Activated CD4-positive, alpha-beta memory T cell treated with anti-CD3 and anti-CD28 coated beads, Interleukin-2, amount 10 ng/mL, durations not matched to agents 7 days and 5 days (primary cell): ENCODE measurements at regions not wholly inside any gene's neighbourhood (a gene's known extent, or its start where the extent isn't known, plus 50 kb on each side); places are given as distances from the start of the nearest gene placed in this dataset.
"Not testable (repeated sequence)": the region's sequence is repeated elsewhere in the genome, so short reads cannot be mapped to it uniquely, and the experiment has no call there.

ENCODE experiments used
- CTCF ChIA-PET: fragments of 350-600 bp; sonication (Branson Sonifier 250); formaldehyde crosslinking; loops from one replicate; lab custom pipeline; 2021; ENCODE audit warnings: antibody characterized with exemption, inconsistent platforms; lab: Charles Lee
- POLR2A ChIA-PET: fragments of 350-600 bp; sonication (Branson Sonifier 250); formaldehyde crosslinking; loops from one replicate; lab custom pipeline; 2021; ENCODE audit warnings: antibody characterized with exemption; lab: Charles Lee
- DNase-seq: peaks from one replicate; pipeline ENCODE4 v3.0.0-alpha.2; 2020
- H3K27ac Mint-ChIP-seq: one replicate; pipeline ENCODE4 v1.8.0; 2021; ENCODE audit warnings: mild to moderate bottlenecking, mixed read lengths
- H3K27me3 Mint-ChIP-seq: one replicate; pipeline ENCODE4 v1.8.0; 2021; ENCODE audit warnings: mixed read lengths
- H3K36me3 Mint-ChIP-seq: one replicate; pipeline ENCODE4 v1.8.0; 2021; ENCODE audit warnings: low read depth, mixed read lengths
- H3K4me1 Mint-ChIP-seq: one replicate; pipeline ENCODE4 v1.8.0; 2021; ENCODE audit warnings: mixed read lengths
- H3K4me3 Mint-ChIP-seq: one replicate; pipeline ENCODE4 v1.8.0; 2021; ENCODE audit warnings: mild to moderate bottlenecking, mixed read lengths
- H3K9me3 Mint-ChIP-seq: one replicate; pipeline ENCODE4 v1.8.0; 2021; ENCODE audit warnings: mixed read lengths

DNA sequence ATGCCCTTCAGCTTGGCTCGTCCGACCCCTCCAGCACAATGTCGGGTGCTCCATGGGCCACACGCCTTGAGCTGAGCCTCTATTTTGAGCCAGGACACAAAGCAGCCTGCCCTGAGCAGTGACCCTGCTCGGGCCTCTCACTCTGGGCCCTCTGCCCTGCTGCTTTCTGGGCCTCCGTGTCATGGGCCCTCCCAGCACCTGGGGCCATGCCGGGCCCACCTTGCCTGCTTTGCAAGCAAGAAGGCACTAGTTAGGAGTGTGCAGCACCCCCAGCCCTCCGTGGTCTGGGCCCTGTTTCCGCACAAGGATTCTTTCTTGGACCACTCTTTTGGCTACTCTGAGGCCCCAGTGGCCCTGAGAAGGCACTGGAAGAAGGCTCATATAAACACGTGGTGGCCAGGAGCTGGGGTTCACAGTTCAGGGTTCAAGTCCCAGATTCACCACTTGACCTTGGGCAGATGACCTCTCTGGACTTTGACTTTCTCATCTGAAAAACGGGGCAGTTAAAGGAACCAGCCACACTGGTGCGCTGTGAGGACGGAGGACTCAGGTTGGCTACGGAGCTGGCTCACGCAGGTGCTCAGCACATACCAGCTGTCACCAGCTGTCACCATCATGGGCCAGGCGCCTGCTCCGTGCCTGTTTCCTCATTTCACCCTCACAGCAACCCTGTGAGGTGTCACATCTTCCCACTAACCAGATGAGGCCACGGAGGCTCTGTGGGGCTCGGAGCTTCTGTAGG, 166.0 kb upstream of the GSE1 start:
- no peak overlapping the region for H3K4me3 Mint-ChIP-seq
- CTCF ChIA-PET = interaction anchor here (0.7 to 1.5 kb wide), 3 partner anchors 19 to 169 kb away, joined by 3 to 6 read pairs (median 4); no protein-coding TSS in a partner anchor
- no peak for DNase-seq
- H3K9me3 Mint-ChIP-seq = no peaks in the 10 kb centered on the region
- H3K27ac Mint-ChIP-seq = no peak overlapping the region
- POLR2A ChIA-PET = interaction anchor here (1.4 kb wide), 1 partner anchor 10 kb away, joined by 4 read pairs; no protein-coding TSS in a partner anchor
- peaks cover 6% of the 10 kb centered on the region for H3K4me1 Mint-ChIP-seq
- no peaks in the 10 kb centered on the region for H3K36me3 Mint-ChIP-seq
- H3K27me3 Mint-ChIP-seq = no peaks in the 10 kb centered on the region

DNA sequence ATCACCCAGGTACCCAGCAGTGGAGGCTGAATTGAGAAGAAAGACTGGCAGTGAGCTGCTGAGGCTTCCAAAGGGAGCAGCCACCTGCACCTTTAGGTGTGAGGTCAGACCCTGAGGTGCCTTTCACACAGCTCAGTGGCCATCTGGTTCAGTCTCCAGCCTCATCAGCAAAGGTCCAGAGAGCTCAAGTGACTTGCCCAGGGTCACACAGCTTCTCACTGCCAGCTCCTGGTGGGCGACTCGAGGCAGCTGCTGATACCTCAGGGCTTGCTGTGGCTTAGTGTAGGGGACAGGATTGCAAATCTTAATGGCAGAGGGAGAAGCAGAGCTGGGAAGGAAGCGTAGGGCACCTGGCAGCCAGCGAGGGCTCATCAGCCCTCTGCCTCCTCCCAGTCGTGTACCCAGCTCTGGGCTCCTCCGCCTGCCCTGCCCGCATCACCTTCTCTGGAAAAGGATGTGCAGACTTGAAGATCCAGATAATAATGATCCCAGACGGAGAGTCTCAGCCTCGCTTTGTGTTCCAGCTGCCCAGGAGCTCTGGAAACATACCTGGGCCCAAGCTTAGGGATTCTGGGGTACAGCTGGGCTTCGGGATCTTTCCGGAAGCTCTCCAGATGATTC, 165.3 kb upstream of the GSE1 start:
- Mint-ChIP-seq H3K9me3 (no peaks in the 10 kb centered on the region), H3K4me3 (no peak overlapping the region), H3K27me3 (no peaks in the 10 kb centered on the region), H3K36me3 (no peaks in the 10 kb centered on the region), H3K4me1 (peaks cover 6% of the 10 kb centered on the region), H3K27ac (no peak overlapping the region)
- ChIA-PET POLR2A (interaction anchor here (1.4 kb wide), 1 partner anchor 9 kb away, joined by 4 read pairs; no protein-coding TSS in a partner anchor), CTCF (interaction anchor here (1.1 to 1.5 kb wide), 3 partner anchors 19 to 168 kb away, joined by 3 to 6 read pairs (median 4); no protein-coding TSS in a partner anchor)
- DNase-seq = no peak

DNA sequence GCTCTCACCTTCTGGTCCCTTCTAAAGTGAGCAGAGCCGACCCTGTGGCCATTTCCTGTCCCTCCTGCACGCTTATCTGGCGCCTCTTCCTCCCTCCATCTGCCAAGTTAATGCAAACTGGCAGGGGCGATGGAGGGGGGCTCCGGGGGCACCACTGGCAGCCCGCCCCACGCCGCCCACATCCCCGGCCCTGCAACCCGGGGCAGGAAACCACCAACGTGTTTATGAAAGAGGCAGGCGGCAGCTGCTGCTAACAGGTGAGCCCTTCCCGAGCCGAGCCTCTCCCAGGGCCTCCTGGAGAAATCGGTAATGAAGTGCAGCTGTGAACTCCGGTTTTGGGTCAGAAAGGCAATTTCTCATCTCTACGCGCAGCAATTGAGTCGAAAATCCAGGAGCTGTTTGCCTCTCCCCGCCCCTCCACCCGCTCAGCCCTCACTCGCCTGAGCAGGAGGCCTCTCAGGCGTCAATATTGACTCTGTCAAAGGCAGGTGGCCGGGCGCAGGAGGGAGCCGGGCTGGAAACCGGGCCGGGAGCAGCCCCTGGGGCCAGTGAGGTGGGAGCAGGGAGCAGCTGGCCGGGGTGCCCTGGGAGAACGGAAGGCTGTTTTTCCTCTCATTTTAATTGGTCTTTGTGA, 164.4 kb upstream of the GSE1 start:
- ChIA-PET POLR2A (no interaction called here), CTCF (interaction anchor here (1.1 to 1.5 kb wide), 2 partner anchors 161 to 167 kb away, joined by 3 to 6 read pairs; no protein-coding TSS in a partner anchor)
- H3K9me3 Mint-ChIP-seq = no peaks in the 10 kb centered on the region
- DNase-seq = no peak
- peaks cover 6% of the 10 kb centered on the region for H3K4me1 Mint-ChIP-seq
- no peaks in the 10 kb centered on the region for H3K27me3 Mint-ChIP-seq
- H3K36me3 Mint-ChIP-seq = no peaks in the 10 kb centered on the region
- H3K27ac Mint-ChIP-seq = no peak overlapping the region
- H3K4me3 Mint-ChIP-seq = no peak overlapping the region

DNA sequence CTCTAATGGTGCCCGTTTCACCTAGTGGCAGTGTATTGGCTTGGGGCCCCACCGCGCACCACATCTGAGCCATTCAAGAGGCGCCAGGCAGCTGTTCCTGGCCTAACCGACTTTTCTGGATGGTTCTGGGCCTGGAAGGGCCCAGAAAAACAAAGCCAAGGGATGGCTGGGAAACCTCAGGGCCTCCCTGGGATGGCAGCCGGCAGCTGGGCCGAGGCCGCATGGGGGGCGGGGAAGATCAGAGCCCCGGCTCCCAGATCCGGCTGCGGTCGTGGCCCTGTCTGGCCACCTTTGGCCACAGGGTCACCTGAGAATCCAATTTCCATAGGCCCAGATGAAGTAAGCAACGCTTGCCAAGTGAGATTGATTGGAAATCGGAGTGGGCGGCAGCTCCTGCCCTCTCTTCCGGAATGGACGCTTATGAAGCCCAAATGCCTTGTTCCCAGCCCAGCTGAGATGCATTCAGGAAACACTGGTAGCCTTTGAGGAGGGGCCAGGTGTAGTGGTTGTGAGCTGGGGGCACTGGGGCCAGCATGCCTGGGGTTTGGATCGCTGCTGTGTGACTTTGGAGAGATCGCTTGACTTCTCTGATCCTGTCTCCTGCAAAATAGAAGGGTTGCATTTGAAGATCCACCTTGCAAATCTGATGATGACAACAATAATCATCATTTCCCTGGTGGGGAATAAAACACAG, 163.8 kb upstream of the GSE1 start:
- H3K9me3 Mint-ChIP-seq = no peaks in the 10 kb centered on the region
- H3K36me3 Mint-ChIP-seq = no peaks in the 10 kb centered on the region
- CTCF ChIA-PET = interaction anchor here (0.6 kb wide), 1 partner anchor 326 kb away, joined by 3 read pairs; no protein-coding TSS in a partner anchor
- no peaks in the 10 kb centered on the region for H3K27me3 Mint-ChIP-seq
- H3K4me3 Mint-ChIP-seq = no peak overlapping the region
- H3K4me1 Mint-ChIP-seq = peaks cover 6% of the 10 kb centered on the region
- DNase-seq = no peak
- H3K27ac Mint-ChIP-seq = no peak overlapping the region
- POLR2A ChIA-PET = no interaction called here

DNA sequence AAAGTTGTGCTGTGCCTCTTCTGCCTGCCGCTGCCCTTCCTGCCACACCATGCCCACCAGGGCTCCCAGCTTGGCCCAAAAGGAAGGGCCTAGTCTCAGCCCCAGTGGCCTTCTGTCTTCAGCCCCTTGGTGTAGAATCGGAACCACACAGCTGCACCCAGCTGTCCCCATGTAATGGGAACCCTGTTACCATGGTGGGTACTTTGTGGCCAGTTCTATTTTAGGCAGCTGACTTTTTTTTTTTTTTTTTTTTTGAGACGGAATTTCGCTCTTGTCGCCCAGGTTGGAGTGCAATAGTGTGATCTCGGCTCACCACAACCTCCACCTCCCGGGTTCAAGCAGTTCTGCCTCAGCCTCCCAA, 163.3 kb upstream of the GSE1 start:
- H3K27ac Mint-ChIP-seq = no peak overlapping the region
- ChIA-PET CTCF (interaction anchor here (0.6 to 1.1 kb wide), 2 partner anchors 34 to 326 kb away, joined by 3 read pairs; no protein-coding TSS in a partner anchor), POLR2A (no interaction called here)

DNA sequence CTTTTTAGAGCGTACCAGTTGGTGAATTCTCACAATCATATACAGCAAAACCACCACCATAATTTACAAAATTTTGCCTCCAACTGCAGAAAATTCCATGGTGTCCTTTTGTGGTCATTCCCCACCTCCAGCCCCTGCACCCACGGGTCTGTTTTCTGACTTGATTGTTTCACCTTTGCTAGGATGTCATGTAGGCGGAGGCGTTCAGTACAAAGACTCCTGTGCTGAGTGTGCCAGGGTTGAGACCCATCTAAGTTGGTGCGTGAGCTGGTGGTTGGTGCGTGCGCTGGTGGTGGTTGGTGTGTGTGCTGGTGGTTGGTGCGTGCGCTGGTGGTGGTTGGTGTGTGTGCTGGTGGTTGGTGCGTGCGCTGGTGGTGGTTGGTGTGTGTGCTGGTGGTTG, 162.0 kb upstream of the GSE1 start:
- H3K4me3 Mint-ChIP-seq, H3K4me1 Mint-ChIP-seq, H3K9me3 Mint-ChIP-seq, H3K36me3 Mint-ChIP-seq, DNase-seq, H3K27me3 Mint-ChIP-seq, POLR2A ChIA-PET, H3K27ac Mint-ChIP-seq: not testable (repeated sequence)
- CTCF ChIA-PET = interaction anchor here (1.1 kb wide), 1 partner anchor 35 kb away, joined by 3 read pairs; no protein-coding TSS in a partner anchor

More for the DNA sequence above, 163.3 kb upstream of the GSE1 start:
- no peak for DNase-seq
- Mint-ChIP-seq H3K9me3 (no peaks in the 10 kb centered on the region), H3K27me3 (no peaks in the 10 kb centered on the region), H3K4me1 (peaks cover 6% of the 10 kb centered on the region), H3K36me3 (no peaks in the 10 kb centered on the region), H3K4me3 (no peak overlapping the region)

DNA sequence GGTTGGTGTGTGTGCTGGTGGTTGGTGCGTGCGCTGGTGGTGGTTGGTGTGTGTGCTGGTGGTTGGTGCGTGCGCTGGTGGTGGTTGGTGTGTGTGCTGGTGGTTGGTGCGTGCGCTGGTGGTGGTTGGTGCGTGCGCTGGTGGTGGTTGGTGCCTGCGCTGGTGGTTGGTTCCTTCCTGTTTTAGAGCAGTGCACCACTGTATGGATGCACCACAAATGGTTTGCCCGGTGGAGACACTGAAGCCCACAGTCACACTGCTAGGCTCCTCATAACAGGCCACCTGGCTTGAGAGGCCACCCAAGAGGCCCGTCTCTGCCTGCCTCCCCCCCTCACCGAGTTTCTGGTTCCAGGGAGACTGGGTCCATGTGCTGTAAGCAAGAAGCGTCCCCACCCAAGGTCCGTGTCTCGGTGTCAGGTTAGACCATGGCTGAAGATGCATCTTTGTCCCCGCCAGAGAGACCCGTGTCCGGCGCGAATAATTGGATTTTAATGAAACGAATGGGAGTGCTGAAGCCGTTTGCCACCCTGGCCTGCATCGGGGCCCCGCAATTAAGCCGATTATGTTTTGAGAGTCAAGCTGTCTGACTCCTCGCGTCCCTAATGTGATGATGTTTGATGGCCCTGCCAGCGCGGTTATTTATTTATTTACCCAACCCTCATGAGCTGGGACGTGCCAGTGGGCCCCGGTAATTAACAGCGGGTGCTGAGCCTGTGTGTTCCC, 161.3 kb upstream of the GSE1 start:
- Mint-ChIP-seq H3K4me3 (no peak overlapping the region), H3K27ac (no peak overlapping the region), H3K36me3 (no peaks in the 10 kb centered on the region), H3K4me1 (peaks cover 6% of the 10 kb centered on the region), H3K27me3 (no peaks in the 10 kb centered on the region), H3K9me3 (no peaks in the 10 kb centered on the region)
- ChIA-PET POLR2A (no interaction called here), CTCF (no interaction called here)
- DNase-seq = no peak

DNA sequence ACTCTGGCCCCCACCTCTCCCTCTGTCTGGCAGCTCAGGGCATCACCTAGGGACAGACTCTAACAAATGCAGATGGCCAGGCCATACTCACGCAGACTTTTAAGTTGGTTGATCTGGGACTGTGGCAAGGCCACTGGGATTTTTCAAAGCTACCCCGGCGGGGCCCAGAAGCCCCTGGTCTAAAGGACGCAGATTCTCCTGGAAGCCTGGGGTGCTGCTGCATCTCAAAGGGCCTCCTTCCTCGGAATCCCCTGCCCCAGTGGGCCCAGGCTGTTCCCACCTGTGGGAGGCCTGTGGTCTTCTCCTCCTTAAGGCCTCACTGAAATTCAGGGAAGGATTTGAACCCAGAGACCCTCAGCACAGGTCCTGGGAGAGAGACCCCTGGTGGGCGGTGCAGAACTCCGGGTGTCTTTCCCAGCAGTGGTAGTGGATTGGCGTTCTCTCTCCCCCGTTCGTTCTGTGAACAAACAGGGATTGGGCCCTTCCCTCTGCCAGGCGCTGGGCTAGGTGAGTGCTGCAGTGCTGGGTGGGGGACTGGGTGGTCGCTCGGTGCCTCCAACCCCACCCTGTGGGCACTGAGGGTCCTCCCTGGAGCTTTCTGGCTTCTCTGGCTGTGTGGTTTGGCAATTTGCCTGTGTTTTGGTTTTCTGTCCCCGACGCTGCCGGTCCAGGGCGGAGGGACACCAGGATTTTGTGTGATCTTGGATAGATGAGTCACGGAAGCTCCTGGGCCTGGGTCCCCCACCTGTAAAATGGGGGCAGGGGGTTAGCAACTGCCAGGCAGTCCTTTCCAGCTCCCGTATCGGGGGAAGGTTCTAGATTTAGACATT, 160.5 kb upstream of the GSE1 start:
- H3K9me3 Mint-ChIP-seq = no peaks in the 10 kb centered on the region
- POLR2A ChIA-PET = no interaction called here
- H3K4me1 Mint-ChIP-seq = peaks cover 6% of the 10 kb centered on the region
- no peak overlapping the region for H3K4me3 Mint-ChIP-seq
- DNase-seq = no peak
- CTCF ChIA-PET = no interaction called here
- H3K27ac Mint-ChIP-seq = no peak overlapping the region
- no peaks in the 10 kb centered on the region for H3K36me3 Mint-ChIP-seq
- H3K27me3 Mint-ChIP-seq = no peaks in the 10 kb centered on the region

DNA sequence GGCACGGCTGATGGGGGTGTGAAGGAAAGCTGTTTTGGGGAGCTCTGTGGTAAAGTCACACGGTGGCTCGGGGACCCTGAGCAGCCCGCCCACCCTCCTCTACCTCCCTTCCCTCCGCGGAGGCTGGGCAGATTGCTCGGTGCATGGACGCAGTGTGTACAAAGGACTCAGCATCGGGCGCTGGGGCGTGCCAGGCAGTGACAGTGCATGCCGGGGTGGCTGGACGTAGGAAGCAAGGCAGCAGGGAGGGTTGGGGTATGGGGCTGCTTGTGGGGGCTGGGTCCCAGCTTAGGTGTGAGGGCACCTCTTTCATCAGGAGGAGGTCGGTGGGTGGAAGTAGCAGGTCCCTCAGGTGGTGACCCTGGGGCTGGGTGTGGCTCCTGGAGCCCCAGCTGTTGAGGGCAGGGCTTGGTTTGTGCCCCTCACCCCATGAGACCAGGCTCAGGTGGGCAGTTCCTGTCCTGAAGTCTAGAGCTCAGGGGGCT, 159.9 kb upstream of the GSE1 start:
- DNase-seq = no peak
- ChIA-PET POLR2A (interaction anchor here (1.0 kb wide), 1 partner anchor 12 kb away, joined by 3 read pairs; no protein-coding TSS in a partner anchor), CTCF (no interaction called here)
- Mint-ChIP-seq H3K27me3 (no peaks in the 10 kb centered on the region), H3K9me3 (no peaks in the 10 kb centered on the region), H3K36me3 (no peaks in the 10 kb centered on the region), H3K4me1 (peaks cover 6% of the 10 kb centered on the region), H3K4me3 (no peak overlapping the region), H3K27ac (no peak overlapping the region)

DNA sequence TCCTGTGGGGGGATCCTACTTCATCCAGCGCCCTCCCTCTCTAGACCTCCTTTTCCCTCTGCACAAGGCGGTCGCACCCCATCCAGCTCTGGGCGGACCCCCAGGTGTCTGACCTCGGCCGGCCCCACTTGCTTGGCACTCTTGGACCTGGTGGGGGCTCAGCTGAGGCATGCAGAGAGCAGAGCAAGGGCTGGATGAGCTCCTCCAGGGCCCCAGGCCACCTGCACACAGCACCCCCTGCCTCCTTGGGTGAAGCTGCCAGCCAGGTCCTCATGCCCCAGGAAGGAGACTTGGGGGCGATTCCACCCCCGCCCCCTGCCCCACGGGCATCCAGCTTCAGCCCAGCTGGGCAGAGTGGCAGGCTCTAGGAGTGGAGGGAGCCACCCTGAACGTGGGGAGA, 159.4 kb upstream of the GSE1 start:
- Mint-ChIP-seq H3K9me3 (no peaks in the 10 kb centered on the region), H3K27me3 (no peaks in the 10 kb centered on the region), H3K36me3 (no peaks in the 10 kb centered on the region), H3K27ac (no peak overlapping the region), H3K4me1 (peaks cover 5% of the 10 kb centered on the region), H3K4me3 (no peak overlapping the region)
- POLR2A ChIA-PET = interaction anchor here (1.0 kb wide), 1 partner anchor 12 kb away, joined by 3 read pairs; no protein-coding TSS in a partner anchor
- CTCF ChIA-PET = no interaction called here
- DNase-seq = no peak

DNA sequence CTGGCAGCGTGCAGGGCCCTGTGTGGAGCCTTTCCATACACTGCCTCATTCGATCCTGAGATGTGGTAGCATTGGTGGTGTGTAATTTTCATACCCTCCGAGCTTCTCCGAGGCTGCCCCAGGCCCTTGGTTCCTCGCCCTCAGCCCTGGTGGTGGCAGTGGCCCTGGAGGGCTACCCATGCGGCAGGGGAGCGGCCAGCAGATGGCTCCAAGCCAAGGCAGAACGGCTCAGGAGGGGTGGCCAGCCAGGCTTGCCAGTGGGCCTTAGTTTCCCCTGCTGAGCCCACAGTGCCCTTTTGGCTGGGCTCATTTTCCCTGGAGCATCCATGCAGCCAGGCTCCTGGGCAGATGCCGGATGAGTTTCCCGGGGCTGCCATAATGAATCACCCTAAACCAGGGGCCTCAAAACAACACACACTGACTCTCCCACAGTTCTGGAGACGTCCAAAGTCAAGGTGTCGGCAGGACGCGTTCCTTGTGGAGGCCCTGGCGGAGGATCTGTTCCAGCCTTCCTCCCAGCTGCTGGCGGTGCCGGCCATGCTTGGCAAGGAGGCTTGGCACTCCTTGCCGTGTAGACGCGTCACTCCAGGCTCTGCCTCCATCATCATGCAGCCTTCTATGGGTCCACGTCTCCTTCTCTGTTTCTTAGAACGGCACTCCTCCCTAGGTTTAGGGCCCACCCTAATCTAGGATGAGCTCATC, 158.8 kb upstream of the GSE1 start:
- H3K9me3 Mint-ChIP-seq = no peaks in the 10 kb centered on the region
- peaks cover 2% of the 10 kb centered on the region for H3K4me1 Mint-ChIP-seq
- DNase-seq = no peak
- CTCF ChIA-PET = no interaction called here
- H3K27ac Mint-ChIP-seq = no peak overlapping the region
- no peak overlapping the region for H3K4me3 Mint-ChIP-seq
- POLR2A ChIA-PET = interaction anchor here (1.0 kb wide), 1 partner anchor 11 kb away, joined by 3 read pairs; no protein-coding TSS in a partner anchor
- no peaks in the 10 kb centered on the region for H3K36me3 Mint-ChIP-seq
- no peaks in the 10 kb centered on the region for H3K27me3 Mint-ChIP-seq
